HEK293 (cell line): ENCODE measurements at regions not wholly inside any gene's neighbourhood (a gene's known extent, or its start where the extent isn't known, plus 50 kb on each side); places are given as distances from the start of the nearest gene placed in this dataset.

Experiments used
- CTCF ChIP-seq: fragments of 450-650 bp; formaldehyde crosslinking; IDR thresholded peaks from 2 replicates; pipeline ENCODE4 v1.5.1; 2016; ENCODE audit warnings: missing biosample characterization, missing genetic modification characterization
- KLF9 ChIP-seq: fragments of 450-650 bp; formaldehyde crosslinking; IDR thresholded peaks from 2 replicates; pipeline ENCODE4 v1.5.1; 2016; ENCODE audit warnings: missing biosample characterization, missing genetic modification characterization, low read depth
- SALL2 ChIP-seq: fragments of 450-650 bp; formaldehyde crosslinking; IDR thresholded peaks from 2 replicates; pipeline ENCODE4 v1.5.0; 2017; ENCODE audit warnings: missing biosample characterization, mild to moderate bottlenecking, missing genetic modification characterization, borderline replicate concordance
- SP2 ChIP-seq: fragments of 450-650 bp; formaldehyde crosslinking; IDR thresholded peaks from 2 replicates; pipeline ENCODE4 v1.5.1; 2016; ENCODE audit warnings: missing biosample characterization, missing genetic modification characterization
- ZBTB20 ChIP-seq: fragments of 450-650 bp; formaldehyde crosslinking; IDR thresholded peaks from 2 replicates; pipeline ENCODE4 v1.5.1; 2016; ENCODE audit warnings: missing biosample characterization, missing genetic modification characterization
- ZFP3 ChIP-seq: fragments of 450-650 bp; formaldehyde crosslinking; IDR thresholded peaks from 2 replicates; pipeline ENCODE4 v1.5.1; 2016; ENCODE audit warnings: low read depth, missing biosample characterization, missing genetic modification characterization
- ZFP41 ChIP-seq: fragments of 450-650 bp; formaldehyde crosslinking; IDR thresholded peaks from 2 replicates; pipeline ENCODE4 v1.5.1; 2016; ENCODE audit warnings: missing biosample characterization, missing genetic modification characterization, borderline replicate concordance
- ZNF175 ChIP-seq: fragments of 450-650 bp; formaldehyde crosslinking; IDR thresholded peaks from 2 replicates; pipeline ENCODE4 v1.5.1; 2016; ENCODE audit warnings: missing biosample characterization, missing genetic modification characterization
- ZNF335 ChIP-seq: fragments of 450-650 bp; formaldehyde crosslinking; conservative IDR thresholded peaks from 2 replicates; pipeline ENCODE4 v1.5.1; 2016; ENCODE audit warnings: missing biosample characterization, missing genetic modification characterization
- ZNF404 ChIP-seq: fragments of 450-650 bp; formaldehyde crosslinking; IDR thresholded peaks from 2 replicates; pipeline ENCODE4 v1.5.1; 2017; ENCODE audit warnings: missing biosample characterization, missing genetic modification characterization
- ZNF600 ChIP-seq: fragments of 450-650 bp; formaldehyde crosslinking; IDR thresholded peaks from 2 replicates; pipeline ENCODE4 v1.5.1; 2016; ENCODE audit warnings: missing biosample characterization, missing genetic modification characterization
- TF ChIP-seq, protein P1 (sequence below): fragments of 450-650 bp; formaldehyde crosslinking; IDR thresholded peaks from 2 replicates; pipeline ENCODE4 v1.5.1; 2016; ENCODE audit warnings: missing biosample characterization, missing genetic modification characterization
- TF ChIP-seq, protein P2 (sequence below): fragments of 450-650 bp; formaldehyde crosslinking; IDR thresholded peaks from 2 replicates; pipeline ENCODE4 v1.5.1; 2017; ENCODE audit warnings: missing biosample characterization, mild to moderate bottlenecking, missing genetic modification characterization, moderate library complexity

GRCh38 chr4:156673483-156673882 lies 298.1 kb downstream of the PDGFC start:
- TF ChIP-seq, protein P1, sequence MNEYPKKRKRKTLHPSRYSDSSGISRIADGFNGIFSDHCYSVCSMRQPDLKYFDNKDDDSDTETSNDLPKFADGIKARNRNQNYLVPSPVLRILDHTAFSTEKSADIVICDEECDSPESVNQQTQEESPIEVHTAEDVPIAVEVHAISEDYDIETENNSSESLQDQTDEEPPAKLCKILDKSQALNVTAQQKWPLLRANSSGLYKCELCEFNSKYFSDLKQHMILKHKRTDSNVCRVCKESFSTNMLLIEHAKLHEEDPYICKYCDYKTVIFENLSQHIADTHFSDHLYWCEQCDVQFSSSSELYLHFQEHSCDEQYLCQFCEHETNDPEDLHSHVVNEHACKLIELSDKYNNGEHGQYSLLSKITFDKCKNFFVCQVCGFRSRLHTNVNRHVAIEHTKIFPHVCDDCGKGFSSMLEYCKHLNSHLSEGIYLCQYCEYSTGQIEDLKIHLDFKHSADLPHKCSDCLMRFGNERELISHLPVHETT, result no peak
- TF ChIP-seq CTCF (tag by site-specific recombination), result no peak
- TF ChIP-seq SALL2 (tag by site-specific recombination), result no peak
- TF ChIP-seq ZFP41 (tag by site-specific recombination), result no peak
- no peak for TF ChIP-seq SP2
- no peak for TF ChIP-seq ZNF404
- TF ChIP-seq ZNF600, result no peak
- TF ChIP-seq ZNF335 (tag by site-specific recombination), result no peak
- TF ChIP-seq KLF9 (tag by site-specific recombination), result no peak
- TF ChIP-seq ZBTB20 (tag by site-specific recombination), result no peak
- no peak for TF ChIP-seq ZNF175 (tag by site-specific recombination)
- TF ChIP-seq, protein P2, sequence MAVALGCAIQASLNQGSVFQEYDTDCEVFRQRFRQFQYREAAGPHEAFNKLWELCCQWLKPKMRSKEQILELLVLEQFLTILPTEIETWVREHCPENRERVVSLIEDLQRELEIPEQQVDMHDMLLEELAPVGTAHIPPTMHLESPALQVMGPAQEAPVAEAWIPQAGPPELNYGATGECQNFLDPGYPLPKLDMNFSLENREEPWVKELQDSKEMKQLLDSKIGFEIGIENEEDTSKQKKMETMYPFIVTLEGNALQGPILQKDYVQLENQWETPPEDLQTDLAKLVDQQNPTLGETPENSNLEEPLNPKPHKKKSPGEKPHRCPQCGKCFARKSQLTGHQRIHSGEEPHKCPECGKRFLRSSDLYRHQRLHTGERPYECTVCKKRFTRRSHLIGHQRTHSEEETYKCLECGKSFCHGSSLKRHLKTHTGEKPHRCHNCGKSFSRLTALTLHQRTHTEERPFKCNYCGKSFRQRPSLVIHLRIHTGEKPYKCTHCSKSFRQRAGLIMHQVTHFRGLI (tag by site-specific recombination), result no peak
- no peak for TF ChIP-seq ZFP3
